SU-DHL-6 (cell line): ENCODE measurements at regions not wholly inside any gene's neighbourhood (a gene's known extent, or its start where the extent isn't known, plus 50 kb on each side); places are given as distances from the start of the nearest gene placed in this dataset.

Experiments
- CTCF ChIP-seq: fragments of 200-600 bp; sonication (generic); IDR thresholded peaks from one replicate; pipeline ENCODE4 v1.5.1; 2017; ENCODE audit warnings: antibody characterized with exemption, mild to moderate bottlenecking, low read length, moderate library complexity; ENCODE audit not compliant: insufficient read depth, poor library complexity, severe bottlenecking
- EZH2phosphoT487 ChIP-seq: fragments of 200-600 bp; sonication (generic), shearing (Covaris generic); conservative IDR thresholded peaks from 2 replicates; pipeline ENCODE4 v1.6.1; 2018; ENCODE audit warnings: mild to moderate bottlenecking, antibody characterized with exemption, low read length, moderate library complexity, mixed read lengths

GRCh38 chr1:213604477-213604876, 383.3 kb upstream of the PROX1 start:
- TF ChIP-seq CTCF (no peak), EZH2phosphoT487 (no peak)
